Right atrium auricular region (tissue), 2 donors: ENCODE measurements at regions not wholly inside any gene's neighbourhood (a gene's known extent, or its start where the extent isn't known, plus 50 kb on each side); places are given as distances from the start of the nearest gene placed in this dataset.

Experiments
- DNase-seq: peaks from one replicate; pipeline ENCODE4 v3.0.0-alpha.2; 2019; ENCODE audit warnings: low spot score
- H3K27ac ChIP-seq, 2 donors: fragments of 200-600 bp; sonication (generic); 1 replicate in 1 of 2; 2 replicates in 1 of 2; pipeline ENCODE4 v1.5.1; 2016 to 2019
- H3K27me3 ChIP-seq, 2 donors: fragments of 200-600 bp; sonication (generic); one replicate each; pipeline versions ENCODE4 v1.5.1 to v1.6.0; 2017 to 2019
- H3K36me3 ChIP-seq: fragments of 200-600 bp; sonication (generic); one replicate; pipeline ENCODE4 v1.5.1; 2016
- H3K4me1 ChIP-seq, 2 donors: fragments of 200-600 bp; sonication (generic); one replicate each; pipeline versions ENCODE4 v1.5.1 to v1.6.0; 2017 to 2019
- H3K4me3 ChIP-seq, 2 donors: fragments of 200-600 bp; sonication (generic); 1 replicate in 1 of 2; 2 replicates in 1 of 2; pipeline ENCODE4 v1.5.1; 2017 to 2019; ENCODE audit warnings: mild to moderate bottlenecking in 1 of 2, moderate library complexity in 1 of 2
- H3K9me3 ChIP-seq, 2 donors: fragments of 200-600 bp; sonication (generic); one replicate each; pipeline ENCODE4 v1.5.1; 2019
- TF ChIP-seq, protein P1 (sequence below), 2 donors: fragments of 200-600 bp; sonication (generic); IDR thresholded peaks; one replicate each; pipeline ENCODE4 v1.5.1; 2019; ENCODE audit warnings: antibody characterized with exemption in 2 of 2

DNA sequence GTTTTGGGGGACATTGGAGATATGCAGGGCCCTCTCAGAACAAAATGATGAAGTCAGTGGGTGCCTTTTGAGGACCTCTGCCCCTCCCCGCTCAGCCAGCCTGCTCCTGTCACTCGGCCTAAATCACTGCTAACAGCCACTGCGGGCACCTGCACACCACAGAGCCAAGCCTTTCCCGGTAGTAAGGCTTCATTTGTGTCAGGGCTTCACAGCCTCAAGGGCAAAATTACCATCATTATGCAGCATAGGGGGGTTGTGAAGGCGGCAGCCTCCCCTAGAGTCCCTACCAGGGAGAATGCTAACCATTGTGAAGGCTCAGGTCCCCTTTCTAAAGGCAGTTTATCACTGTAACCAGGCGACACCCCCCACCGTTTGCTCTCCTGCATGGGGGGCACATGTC, 519.8 kb upstream of the MYT1L start:
- H3K27ac ChIP-seq, result no peak overlapping the region
- H3K27me3 ChIP-seq, result no peaks in the 10 kb centered on the region
- DNase-seq, result no peak
- H3K4me3 ChIP-seq, result no peak overlapping the region
- TF ChIP-seq, protein P1, sequence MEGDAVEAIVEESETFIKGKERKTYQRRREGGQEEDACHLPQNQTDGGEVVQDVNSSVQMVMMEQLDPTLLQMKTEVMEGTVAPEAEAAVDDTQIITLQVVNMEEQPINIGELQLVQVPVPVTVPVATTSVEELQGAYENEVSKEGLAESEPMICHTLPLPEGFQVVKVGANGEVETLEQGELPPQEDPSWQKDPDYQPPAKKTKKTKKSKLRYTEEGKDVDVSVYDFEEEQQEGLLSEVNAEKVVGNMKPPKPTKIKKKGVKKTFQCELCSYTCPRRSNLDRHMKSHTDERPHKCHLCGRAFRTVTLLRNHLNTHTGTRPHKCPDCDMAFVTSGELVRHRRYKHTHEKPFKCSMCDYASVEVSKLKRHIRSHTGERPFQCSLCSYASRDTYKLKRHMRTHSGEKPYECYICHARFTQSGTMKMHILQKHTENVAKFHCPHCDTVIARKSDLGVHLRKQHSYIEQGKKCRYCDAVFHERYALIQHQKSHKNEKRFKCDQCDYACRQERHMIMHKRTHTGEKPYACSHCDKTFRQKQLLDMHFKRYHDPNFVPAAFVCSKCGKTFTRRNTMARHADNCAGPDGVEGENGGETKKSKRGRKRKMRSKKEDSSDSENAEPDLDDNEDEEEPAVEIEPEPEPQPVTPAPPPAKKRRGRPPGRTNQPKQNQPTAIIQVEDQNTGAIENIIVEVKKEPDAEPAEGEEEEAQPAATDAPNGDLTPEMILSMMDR (IDR thresholded peaks at IDR 0.05), result no peak
- no peaks in the 10 kb centered on the region for H3K9me3 ChIP-seq
- peaks cover 0 to 26% of the 10 kb centered on the region in 2 donors for H3K4me1 ChIP-seq
- no peaks in the 10 kb centered on the region for H3K36me3 ChIP-seq

DNA sequence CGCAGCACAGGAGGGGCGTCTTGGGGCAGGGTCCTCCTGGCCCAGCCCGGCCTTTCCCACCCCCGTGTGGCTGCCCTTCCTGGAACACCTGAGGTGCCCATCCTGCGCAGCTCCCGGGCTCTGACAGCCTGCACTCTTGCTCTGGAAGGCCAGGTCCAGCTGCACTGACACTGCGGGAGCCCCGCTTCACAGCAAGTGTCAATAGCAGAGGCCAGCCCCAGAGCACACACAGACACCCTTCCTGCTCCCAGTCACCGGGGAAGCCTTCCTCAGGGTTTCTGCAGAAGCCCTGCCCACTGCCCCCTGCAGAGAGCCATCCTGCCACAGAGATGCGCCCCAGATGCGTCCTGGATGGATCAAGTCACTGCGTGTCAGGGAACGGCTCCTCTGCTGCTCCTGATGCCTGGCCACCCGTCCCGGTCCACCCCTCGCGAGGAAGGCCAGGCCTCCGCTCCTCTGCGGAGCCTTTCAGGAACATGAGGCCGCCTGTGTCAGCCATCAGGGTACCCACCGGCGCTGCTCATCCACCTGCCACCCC, 519.2 kb upstream of the MYT1L start:
- no peak overlapping the region for H3K27ac ChIP-seq
- no peaks in the 10 kb centered on the region for H3K36me3 ChIP-seq
- H3K4me1 ChIP-seq, result peaks cover 0 to 26% of the 10 kb centered on the region in 2 donors
- H3K9me3 ChIP-seq, result no peaks in the 10 kb centered on the region
- no peak for DNase-seq
- no peaks in the 10 kb centered on the region for H3K27me3 ChIP-seq
- no peak overlapping the region for H3K4me3 ChIP-seq
- TF ChIP-seq, protein P1 (IDR thresholded peaks at IDR 0.05), result no peak

DNA sequence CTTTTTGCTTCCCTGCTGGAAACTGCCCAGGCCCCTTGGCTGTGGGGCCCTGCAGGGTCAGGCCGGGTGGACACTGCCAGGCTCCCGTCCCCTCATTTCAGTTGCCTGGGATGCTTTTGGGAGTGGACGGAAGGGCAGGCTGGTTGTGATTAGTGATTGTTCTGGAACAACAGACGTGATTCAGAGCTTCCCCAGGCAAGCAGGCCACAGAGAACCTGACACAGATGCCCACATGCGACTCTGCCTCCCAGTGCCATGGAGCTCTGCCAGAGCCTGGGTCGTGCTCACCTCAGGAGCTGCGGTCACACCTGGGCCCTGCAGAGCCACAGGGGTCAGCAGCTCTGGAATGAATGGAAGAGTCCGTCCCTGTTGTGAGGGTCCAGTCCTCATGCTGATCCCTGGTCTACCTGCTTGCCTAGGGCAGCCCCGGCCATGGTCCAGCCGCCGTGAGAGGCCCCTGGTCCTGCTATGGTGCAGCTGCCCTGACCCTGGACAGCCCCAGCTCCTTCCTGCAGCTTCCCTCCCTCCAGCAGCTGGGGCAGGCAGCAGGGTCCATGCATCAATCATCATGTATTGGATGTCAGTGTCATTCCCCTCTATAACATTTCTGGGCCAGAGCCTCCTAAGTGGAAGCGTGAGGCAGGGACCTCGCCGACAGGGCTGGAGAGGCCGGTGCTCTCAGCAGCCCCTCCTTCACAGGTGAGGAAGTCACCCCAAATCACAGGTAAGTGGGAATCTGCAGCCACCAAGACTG, 518.6 kb upstream of the MYT1L start:
- TF ChIP-seq, protein P1 (IDR thresholded peaks at IDR 0.05), result no peak
- H3K9me3 ChIP-seq, result no peaks in the 10 kb centered on the region
- H3K36me3 ChIP-seq, result no peaks in the 10 kb centered on the region
- no peaks in the 10 kb centered on the region for H3K27me3 ChIP-seq
- no peak overlapping the region for H3K4me3 ChIP-seq
- H3K27ac ChIP-seq, result no peak overlapping the region
- no peak for DNase-seq
- H3K4me1 ChIP-seq, result peaks cover 0 to 26% of the 10 kb centered on the region in 2 donors

DNA sequence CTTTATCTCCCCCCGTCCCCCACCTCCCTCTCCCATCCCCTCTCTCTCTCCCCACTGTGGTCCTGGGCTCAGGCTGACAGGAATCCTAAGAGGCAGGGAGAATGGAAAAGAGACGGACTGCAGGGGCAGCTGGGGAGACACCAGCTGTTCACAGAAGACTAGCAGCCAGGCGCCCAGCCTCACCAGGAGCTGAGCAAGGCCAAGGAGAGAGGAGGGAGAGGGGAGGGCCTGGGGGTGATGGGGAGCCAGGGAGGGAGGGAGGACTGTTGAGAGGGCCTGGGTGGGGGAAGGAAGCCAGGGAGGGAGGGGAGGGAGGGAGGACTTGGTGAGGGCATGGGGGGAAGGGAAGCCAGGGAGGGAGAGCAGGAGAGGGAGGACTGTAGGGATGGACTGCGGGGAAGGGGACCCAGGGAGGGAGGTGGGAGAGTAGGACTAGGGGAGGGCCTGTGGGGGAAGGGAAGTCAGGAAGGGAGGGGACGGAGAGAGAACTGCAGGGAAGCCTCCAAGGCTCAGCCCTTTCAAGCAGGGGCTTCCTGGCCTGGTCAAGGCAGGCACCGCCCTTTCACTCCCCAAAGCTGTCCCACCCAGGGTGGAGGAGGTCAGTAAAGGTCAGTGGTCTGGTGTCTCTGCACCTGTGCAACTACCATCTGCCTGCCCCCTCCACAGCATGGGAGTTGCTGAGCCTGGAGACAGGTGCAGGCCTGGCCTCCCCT, 517.7 kb upstream of the MYT1L start:
- H3K36me3 ChIP-seq, result no peaks in the 10 kb centered on the region
- H3K4me3 ChIP-seq, result no peak overlapping the region
- H3K9me3 ChIP-seq, result no peaks in the 10 kb centered on the region
- TF ChIP-seq, protein P1 (IDR thresholded peaks at IDR 0.05), result no peak
- peaks cover 0 to 26% of the 10 kb centered on the region in 2 donors for H3K4me1 ChIP-seq
- no peak for DNase-seq
- H3K27ac ChIP-seq, result no peak overlapping the region
- no peaks in the 10 kb centered on the region for H3K27me3 ChIP-seq

DNA sequence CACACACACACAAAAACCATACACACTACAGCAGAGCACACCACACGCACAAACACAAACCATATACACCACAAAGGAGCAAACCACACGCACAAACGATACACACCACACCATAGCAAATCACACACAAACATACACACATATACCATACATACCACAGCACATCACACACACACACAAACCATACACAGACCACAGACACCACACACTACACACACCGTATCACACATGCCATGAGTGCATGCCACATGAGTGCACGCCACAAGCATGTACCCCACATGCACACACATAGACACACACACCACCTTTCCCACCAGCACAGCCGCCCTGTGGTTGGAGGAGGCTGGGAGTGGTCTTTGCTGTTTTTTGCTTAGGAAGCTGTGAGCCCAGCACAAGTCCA, 517.1 kb upstream of the MYT1L start:
- TF ChIP-seq, protein P1 (IDR thresholded peaks at IDR 0.05), result no peak
- H3K27me3 ChIP-seq, result no peaks in the 10 kb centered on the region
- H3K4me3 ChIP-seq, result no peak overlapping the region
- no peaks in the 10 kb centered on the region for H3K9me3 ChIP-seq
- DNase-seq, result no peak
- peaks cover 0 to 26% of the 10 kb centered on the region in 2 donors for H3K4me1 ChIP-seq
- no peaks in the 10 kb centered on the region for H3K36me3 ChIP-seq
- H3K27ac ChIP-seq, result no peak overlapping the region
